Liver (tissue), 8 donors: ENCODE measurements at regions not wholly inside any gene's neighbourhood (a gene's known extent, or its start where the extent isn't known, plus 50 kb on each side); places are given as distances from the start of the nearest gene placed in this dataset.

Experiments
- DNase-seq: peaks from one replicate; pipeline ENCODE4 v3.0.0-alpha.2; 2017; ENCODE audit warnings: low spot score
- H3K27ac ChIP-seq, 2 donors: one replicate each; pipeline ENCODE4 v1.7.0; 2013; ENCODE audit warnings: inconsistent platforms in 2 of 2, low read length in 2 of 2, control low read depth in 1 of 2, low read depth in 1 of 2, mild to moderate bottlenecking in 1 of 2
- H3K27me3 ChIP-seq, 4 donors: one replicate each; pipeline versions ENCODE4 v1.6.1 to v1.7.0; 2013; ENCODE audit warnings: low read length in 3 of 4, inconsistent platforms in 1 of 4, mild to moderate bottlenecking in 1 of 4, moderate library complexity in 1 of 4; ENCODE audit not compliant: control insufficient read depth in 4 of 4, insufficient read depth in 4 of 4
- H3K36me3 ChIP-seq, 4 donors: one replicate each; pipeline versions ENCODE4 v1.6.1 to v1.7.0; 2013; ENCODE audit warnings: low read length in 3 of 4, mild to moderate bottlenecking in 3 of 4, low read depth in 1 of 4, moderate library complexity in 1 of 4; ENCODE audit not compliant: control insufficient read depth in 4 of 4, insufficient read depth in 3 of 4
- H3K4me1 ChIP-seq, 4 donors: one replicate each; pipeline versions ENCODE4 v1.6.1 to v1.7.0; 2013; ENCODE audit warnings: low read length in 3 of 4, mild to moderate bottlenecking in 3 of 4, moderate library complexity in 1 of 4; ENCODE audit not compliant: control insufficient read depth in 4 of 4, insufficient read depth in 4 of 4
- H3K4me3 ChIP-seq, 3 donors: one replicate each; pipeline versions ENCODE4 v1.6.1 to v1.7.0; 2013; ENCODE audit warnings: low read length in 3 of 3, control low read depth in 1 of 3, low read depth in 1 of 3, mild to moderate bottlenecking in 1 of 3
- H3K9ac ChIP-seq, 2 donors: one replicate each; pipeline ENCODE4 v1.7.0; 2013; ENCODE audit warnings: low read length in 2 of 2, mild to moderate bottlenecking in 2 of 2, moderate library complexity in 2 of 2, control low read depth in 1 of 2, low read depth in 1 of 2
- H3K9me3 ChIP-seq, 4 donors: one replicate each; pipeline versions ENCODE4 v1.6.1 to v1.7.0; 2013; ENCODE audit warnings: low read length in 3 of 4; ENCODE audit not compliant: control insufficient read depth in 4 of 4
- EGR1 ChIP-seq, 2 donors: IDR thresholded peaks; 2 replicates each; pipeline ENCODE4 v1.6.1; 2016 to 2018; ENCODE audit warnings: antibody characterized with exemption in 2 of 2, low read depth in 2 of 2
- FOXA1 ChIP-seq: IDR thresholded peaks from 2 replicates; pipeline ENCODE4 v1.6.1; 2016; ENCODE audit warnings: antibody characterized with exemption
- FOXA2 ChIP-seq: IDR thresholded peaks from 2 replicates; pipeline ENCODE4 v1.6.1; 2016; ENCODE audit warnings: antibody characterized with exemption
- GABPA ChIP-seq, 2 donors: IDR thresholded peaks in 1 of 2; conservative IDR thresholded peaks in 1 of 2; 2 replicates each; pipeline ENCODE4 v1.6.1; 2016; ENCODE audit warnings: antibody characterized with exemption in 2 of 2, mild to moderate bottlenecking in 1 of 2, moderate library complexity in 1 of 2
- HNF4A ChIP-seq, 2 donors: conservative IDR thresholded peaks; 2 replicates each; pipeline ENCODE4 v1.6.1; 2016; ENCODE audit warnings: antibody characterized with exemption in 2 of 2, mild to moderate bottlenecking in 2 of 2
- HNF4G ChIP-seq: IDR thresholded peaks from 2 replicates; pipeline ENCODE4 v1.6.1; 2016; ENCODE audit warnings: antibody characterized with exemption
- JUND ChIP-seq, 2 donors: IDR thresholded peaks; 2 replicates each; pipeline ENCODE4 v1.6.1; 2016; ENCODE audit warnings: antibody characterized with exemption in 2 of 2
- NR2F2 ChIP-seq: IDR thresholded peaks from 2 replicates; pipeline ENCODE4 v1.6.1; 2016; ENCODE audit warnings: antibody characterized with exemption
- RAD21 ChIP-seq, 2 donors: IDR thresholded peaks; 2 replicates each; pipeline ENCODE4 v1.6.1; 2016; ENCODE audit warnings: antibody characterized with exemption in 2 of 2, mild to moderate bottlenecking in 2 of 2
- RXRA ChIP-seq, 2 donors: IDR thresholded peaks; 2 replicates each; pipeline ENCODE4 v1.6.1; 2017 to 2018; ENCODE audit warnings: antibody characterized with exemption in 2 of 2, mild to moderate bottlenecking in 1 of 2
- SP1 ChIP-seq: IDR thresholded peaks from 2 replicates; pipeline ENCODE4 v1.6.1; 2018; ENCODE audit warnings: antibody characterized with exemption, mild to moderate bottlenecking
- TAF1 ChIP-seq: conservative IDR thresholded peaks from 2 replicates; pipeline ENCODE4 v1.6.1; 2016; ENCODE audit warnings: antibody characterized with exemption, mild to moderate bottlenecking
- YY1 ChIP-seq: IDR thresholded peaks from 2 replicates; pipeline ENCODE4 v1.6.1; 2016; ENCODE audit warnings: antibody characterized with exemption, mild to moderate bottlenecking
- WGBS: extraction: QIAGEN DNeasy Blood & Tissue Kit; methylation state at CpG from one replicate; pipeline ENCODE4 v1.1.7; 2013; 5-methylcytosine and 5-hydroxymethylcytosine counted together
- TF ChIP-seq, protein P1 (sequence below): IDR thresholded peaks from 2 replicates; pipeline ENCODE4 v1.6.1; 2016; ENCODE audit warnings: antibody characterized with exemption
- TF ChIP-seq, protein P2 (sequence below): IDR thresholded peaks from 2 replicates; pipeline ENCODE4 v1.6.1; 2016; ENCODE audit warnings: antibody characterized with exemption
- TF ChIP-seq, protein P3 (sequence below): IDR thresholded peaks from 2 replicates; pipeline ENCODE4 v1.6.1; 2016; ENCODE audit warnings: antibody characterized with exemption
- TF ChIP-seq, protein P4 (sequence below): fragments of 150-350 bp; IDR thresholded peaks from 2 replicates; pipeline ENCODE4 v1.5.1; 2017; ENCODE audit warnings: improper control_type of control experiment, low read depth, low read length; ENCODE audit not compliant: missing input control
- TF ChIP-seq, protein P5 (sequence below): IDR thresholded peaks from 2 replicates; pipeline ENCODE4 v1.6.1; 2016; ENCODE audit warnings: antibody characterized with exemption, mild to moderate bottlenecking
- donor health status: healthy.
- donor health status: healthy.
- donor health status: healthy.
- donor health status: healthy.
- donor health status: healthy.

DNA sequence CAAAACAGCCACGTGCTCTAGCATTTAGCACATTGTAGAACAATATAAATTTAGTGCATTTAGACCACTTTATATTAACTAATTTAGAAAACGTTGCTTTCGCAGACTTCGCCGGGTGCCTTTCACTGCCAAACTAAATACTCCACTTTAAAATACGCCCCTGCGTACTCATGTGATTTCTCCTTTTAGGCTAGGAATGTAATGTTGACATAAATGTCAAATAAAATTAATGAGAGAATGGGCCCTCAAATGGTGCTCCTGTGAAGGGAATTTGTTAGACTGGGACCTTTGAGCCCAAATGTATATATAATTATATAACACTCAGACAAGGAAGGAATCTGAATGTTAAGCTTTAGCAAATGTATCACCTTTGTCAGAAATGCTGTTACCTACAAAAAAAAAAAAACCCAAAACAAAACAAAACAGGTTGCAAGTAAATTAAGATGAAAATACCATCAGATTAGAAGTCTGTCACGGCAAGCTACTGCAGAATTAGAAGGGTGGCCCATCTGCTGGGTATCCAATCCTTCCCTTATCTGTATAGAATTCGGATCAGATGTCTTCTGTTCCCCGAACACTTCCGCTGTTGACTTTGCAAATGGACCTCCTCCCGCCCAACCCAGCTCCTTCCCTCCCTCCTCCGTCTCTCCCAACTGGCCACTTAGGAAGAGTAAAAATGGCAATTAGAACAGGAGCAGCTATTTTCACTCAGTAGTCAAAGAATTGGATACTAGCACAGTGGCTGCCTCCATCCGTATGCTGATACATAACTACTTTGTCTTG, 159.3 kb upstream of the FOXN3 start:
- Histone ChIP-seq H3K9ac (no peak overlapping the region), H3K4me3 (no peak overlapping the region), H3K36me3 (no peaks in the 10 kb centered on the region), H3K9me3 (no peaks in the 10 kb centered on the region), H3K4me1 (peaks cover 0 to 9% (median 0%) of the 10 kb centered on the region in 4 donors), H3K27ac (no peak overlapping the region), H3K27me3 (no peaks in the 10 kb centered on the region)
- 88% methylated on average over 14 of the region's 14 CpGs for WGBS
- no peak for DNase-seq
- TF ChIP-seq FOXA2 (no peak), NR2F2 (no peak), SP1 (no peak), FOXA1 (no peak), JUND (IDR thresholded peaks at IDR 0.05) (no peak), EGR1 (IDR thresholded peaks at IDR 0.05; ENCODE audit: low read depth in 2 of 2) (no peak), HNF4G (no peak), HNF4A (conservative IDR thresholded peaks at IDR 0.05) (no peak), RAD21 (IDR thresholded peaks at IDR 0.05) (no peak)
- TF ChIP-seq, protein P1, sequence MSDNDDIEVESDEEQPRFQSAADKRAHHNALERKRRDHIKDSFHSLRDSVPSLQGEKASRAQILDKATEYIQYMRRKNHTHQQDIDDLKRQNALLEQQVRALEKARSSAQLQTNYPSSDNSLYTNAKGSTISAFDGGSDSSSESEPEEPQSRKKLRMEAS: no peak
- TF ChIP-seq, protein P2, sequence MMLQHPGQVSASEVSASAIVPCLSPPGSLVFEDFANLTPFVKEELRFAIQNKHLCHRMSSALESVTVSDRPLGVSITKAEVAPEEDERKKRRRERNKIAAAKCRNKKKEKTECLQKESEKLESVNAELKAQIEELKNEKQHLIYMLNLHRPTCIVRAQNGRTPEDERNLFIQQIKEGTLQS: no peak
- TF ChIP-seq, protein P3, sequence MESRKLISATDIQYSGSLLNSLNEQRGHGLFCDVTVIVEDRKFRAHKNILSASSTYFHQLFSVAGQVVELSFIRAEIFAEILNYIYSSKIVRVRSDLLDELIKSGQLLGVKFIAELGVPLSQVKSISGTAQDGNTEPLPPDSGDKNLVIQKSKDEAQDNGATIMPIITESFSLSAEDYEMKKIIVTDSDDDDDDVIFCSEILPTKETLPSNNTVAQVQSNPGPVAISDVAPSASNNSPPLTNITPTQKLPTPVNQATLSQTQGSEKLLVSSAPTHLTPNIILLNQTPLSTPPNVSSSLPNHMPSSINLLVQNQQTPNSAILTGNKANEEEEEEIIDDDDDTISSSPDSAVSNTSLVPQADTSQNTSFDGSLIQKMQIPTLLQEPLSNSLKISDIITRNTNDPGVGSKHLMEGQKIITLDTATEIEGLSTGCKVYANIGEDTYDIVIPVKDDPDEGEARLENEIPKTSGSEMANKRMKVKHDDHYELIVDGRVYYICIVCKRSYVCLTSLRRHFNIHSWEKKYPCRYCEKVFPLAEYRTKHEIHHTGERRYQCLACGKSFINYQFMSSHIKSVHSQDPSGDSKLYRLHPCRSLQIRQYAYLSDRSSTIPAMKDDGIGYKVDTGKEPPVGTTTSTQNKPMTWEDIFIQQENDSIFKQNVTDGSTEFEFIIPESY: no peak

DNA sequence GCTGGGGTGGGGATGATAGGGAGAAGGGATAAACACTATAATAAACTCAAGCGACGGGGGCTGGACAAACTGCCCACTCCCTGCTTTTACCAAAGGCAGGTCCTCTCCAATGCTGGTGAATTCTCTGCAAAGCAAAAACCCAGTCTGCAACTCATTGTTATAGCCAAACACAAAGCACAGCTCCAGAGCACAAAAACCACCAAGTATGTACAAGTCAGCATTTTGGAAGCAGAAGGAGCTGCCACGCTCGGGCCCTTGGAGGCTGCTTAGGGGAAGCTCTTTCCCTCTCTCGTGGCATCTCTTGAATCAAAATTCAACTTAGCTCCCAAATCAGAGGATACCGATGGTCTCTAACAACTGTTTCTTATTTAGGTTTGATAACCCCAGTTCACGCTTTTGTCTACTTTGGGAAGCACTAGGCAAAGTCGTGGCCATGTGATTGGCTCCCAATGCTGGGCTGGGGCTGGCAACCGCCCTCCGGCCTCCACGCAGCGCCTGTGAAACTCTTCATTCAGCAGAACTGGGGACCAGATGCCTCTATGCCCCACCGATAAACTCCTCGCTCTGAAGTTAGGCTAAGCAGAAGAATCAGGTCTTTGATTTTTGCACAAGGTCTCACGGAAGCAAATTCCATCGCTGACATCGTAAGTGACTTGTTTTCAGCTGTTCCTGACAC, 158.5 kb upstream of the FOXN3 start:
- DNase-seq: no peak
- H3K27ac ChIP-seq: no peak overlapping the region
- H3K27me3 ChIP-seq: no peaks in the 10 kb centered on the region
- no peak overlapping the region for H3K4me3 ChIP-seq
- no peaks in the 10 kb centered on the region for H3K36me3 ChIP-seq
- H3K4me1 ChIP-seq: peaks cover 0 to 9% (median 0%) of the 10 kb centered on the region in 4 donors
- 93% methylated on average over 17 of the region's 17 CpGs for WGBS
- TF ChIP-seq, protein P2: no peak
- TF ChIP-seq HNF4A (conservative IDR thresholded peaks at IDR 0.05) (no peak), FOXA1 (no peak), GABPA (IDR thresholded peaks at IDR 0.05 in 1 of 2, conservative IDR thresholded peaks at IDR 0.05 in 1 of 2) (no peak), YY1 (no peak), NR2F2 (no peak), TAF1 (no peak), EGR1 (IDR thresholded peaks at IDR 0.05; ENCODE audit: low read depth in 2 of 2) (no peak), FOXA2 (no peak), HNF4G (no peak), RAD21 (IDR thresholded peaks at IDR 0.05) (no peak), SP1 (no peak), JUND (IDR thresholded peaks at IDR 0.05) (no peak), RXRA (IDR thresholded peaks at IDR 0.05) (no peak)
- TF ChIP-seq, protein P1: no peak
- TF ChIP-seq, protein P3: no peak
- TF ChIP-seq, protein P4, sequence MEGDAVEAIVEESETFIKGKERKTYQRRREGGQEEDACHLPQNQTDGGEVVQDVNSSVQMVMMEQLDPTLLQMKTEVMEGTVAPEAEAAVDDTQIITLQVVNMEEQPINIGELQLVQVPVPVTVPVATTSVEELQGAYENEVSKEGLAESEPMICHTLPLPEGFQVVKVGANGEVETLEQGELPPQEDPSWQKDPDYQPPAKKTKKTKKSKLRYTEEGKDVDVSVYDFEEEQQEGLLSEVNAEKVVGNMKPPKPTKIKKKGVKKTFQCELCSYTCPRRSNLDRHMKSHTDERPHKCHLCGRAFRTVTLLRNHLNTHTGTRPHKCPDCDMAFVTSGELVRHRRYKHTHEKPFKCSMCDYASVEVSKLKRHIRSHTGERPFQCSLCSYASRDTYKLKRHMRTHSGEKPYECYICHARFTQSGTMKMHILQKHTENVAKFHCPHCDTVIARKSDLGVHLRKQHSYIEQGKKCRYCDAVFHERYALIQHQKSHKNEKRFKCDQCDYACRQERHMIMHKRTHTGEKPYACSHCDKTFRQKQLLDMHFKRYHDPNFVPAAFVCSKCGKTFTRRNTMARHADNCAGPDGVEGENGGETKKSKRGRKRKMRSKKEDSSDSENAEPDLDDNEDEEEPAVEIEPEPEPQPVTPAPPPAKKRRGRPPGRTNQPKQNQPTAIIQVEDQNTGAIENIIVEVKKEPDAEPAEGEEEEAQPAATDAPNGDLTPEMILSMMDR: no peak
- TF ChIP-seq, protein P5, sequence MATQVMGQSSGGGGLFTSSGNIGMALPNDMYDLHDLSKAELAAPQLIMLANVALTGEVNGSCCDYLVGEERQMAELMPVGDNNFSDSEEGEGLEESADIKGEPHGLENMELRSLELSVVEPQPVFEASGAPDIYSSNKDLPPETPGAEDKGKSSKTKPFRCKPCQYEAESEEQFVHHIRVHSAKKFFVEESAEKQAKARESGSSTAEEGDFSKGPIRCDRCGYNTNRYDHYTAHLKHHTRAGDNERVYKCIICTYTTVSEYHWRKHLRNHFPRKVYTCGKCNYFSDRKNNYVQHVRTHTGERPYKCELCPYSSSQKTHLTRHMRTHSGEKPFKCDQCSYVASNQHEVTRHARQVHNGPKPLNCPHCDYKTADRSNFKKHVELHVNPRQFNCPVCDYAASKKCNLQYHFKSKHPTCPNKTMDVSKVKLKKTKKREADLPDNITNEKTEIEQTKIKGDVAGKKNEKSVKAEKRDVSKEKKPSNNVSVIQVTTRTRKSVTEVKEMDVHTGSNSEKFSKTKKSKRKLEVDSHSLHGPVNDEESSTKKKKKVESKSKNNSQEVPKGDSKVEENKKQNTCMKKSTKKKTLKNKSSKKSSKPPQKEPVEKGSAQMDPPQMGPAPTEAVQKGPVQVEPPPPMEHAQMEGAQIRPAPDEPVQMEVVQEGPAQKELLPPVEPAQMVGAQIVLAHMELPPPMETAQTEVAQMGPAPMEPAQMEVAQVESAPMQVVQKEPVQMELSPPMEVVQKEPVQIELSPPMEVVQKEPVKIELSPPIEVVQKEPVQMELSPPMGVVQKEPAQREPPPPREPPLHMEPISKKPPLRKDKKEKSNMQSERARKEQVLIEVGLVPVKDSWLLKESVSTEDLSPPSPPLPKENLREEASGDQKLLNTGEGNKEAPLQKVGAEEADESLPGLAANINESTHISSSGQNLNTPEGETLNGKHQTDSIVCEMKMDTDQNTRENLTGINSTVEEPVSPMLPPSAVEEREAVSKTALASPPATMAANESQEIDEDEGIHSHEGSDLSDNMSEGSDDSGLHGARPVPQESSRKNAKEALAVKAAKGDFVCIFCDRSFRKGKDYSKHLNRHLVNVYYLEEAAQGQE: no peak
- no peaks in the 10 kb centered on the region for H3K9me3 ChIP-seq
- H3K9ac ChIP-seq: no peak overlapping the region
